ENCODE measurements at regions not wholly inside any gene's neighbourhood (a gene's known extent, or its start where the extent isn't known, plus 50 kb on each side); places are given as distances from the start of the nearest gene placed in this dataset.

DNA sequence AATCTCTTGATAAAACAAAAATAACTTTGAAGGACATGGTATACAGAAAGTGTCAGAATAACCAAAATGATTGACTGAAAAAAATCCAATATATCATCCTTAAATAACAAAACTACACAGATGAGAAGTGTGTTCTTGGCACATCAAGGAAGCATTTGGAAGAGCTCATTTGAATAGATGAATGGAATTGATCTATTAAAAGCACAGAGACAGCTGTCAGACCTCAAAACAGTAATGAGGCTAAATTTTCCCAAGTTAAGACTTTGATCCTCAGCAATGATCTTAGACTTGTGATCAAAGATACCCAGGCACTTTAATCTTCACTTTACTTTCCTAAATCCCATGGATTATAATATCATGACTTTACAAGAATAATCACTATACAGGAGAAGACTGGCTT, 395.4 kb upstream of the NFE2L3 start:
- Mint-ChIP-seq H3K4me1 (ENCODE audit: unreplicated experiment) (peaks cover 53% of the 10 kb centered on the region), H3K9me3 (ENCODE audit: unreplicated experiment) (peaks cover 6% of the 10 kb centered on the region), H3K36me3 (ENCODE audit: unreplicated experiment) (peaks cover 11% of the 10 kb centered on the region), H3K27me3 (ENCODE audit: unreplicated experiment) (no peaks in the 10 kb centered on the region), H3K4me3 (ENCODE audit: unreplicated experiment) (no peak overlapping the region), H3K27ac (ENCODE audit: unreplicated experiment) (no peak overlapping the region)
- no peak for DNase-seq (ENCODE audit: extremely low spot score, unreplicated experiment)
- no peak for TF ChIP-seq CTCF (IDR thresholded peaks at IDR 0.05)

DNA sequence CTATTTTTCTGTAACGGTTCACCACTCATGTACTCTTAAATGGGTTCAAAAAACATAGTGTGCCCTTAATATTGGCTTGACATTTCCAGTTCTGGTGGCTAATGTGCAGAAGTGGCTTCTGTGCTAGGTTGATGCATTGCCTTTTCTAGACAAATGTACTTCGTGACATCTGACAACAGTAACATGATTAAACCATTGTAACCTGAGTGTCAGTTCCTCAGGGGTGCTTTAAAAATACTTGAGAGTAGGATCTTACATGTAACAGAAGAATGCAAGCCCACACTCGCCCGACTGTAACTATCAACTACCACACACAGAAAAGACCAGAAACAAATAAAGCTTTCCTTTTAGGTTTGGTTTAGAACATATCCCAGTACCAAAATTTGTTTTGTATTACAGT, 393.4 kb upstream of the NFE2L3 start:
- Mint-ChIP-seq H3K4me3 (ENCODE audit: unreplicated experiment) (no peak overlapping the region), H3K4me1 (ENCODE audit: unreplicated experiment) (peaks cover 34% of the 10 kb centered on the region)

DNA sequence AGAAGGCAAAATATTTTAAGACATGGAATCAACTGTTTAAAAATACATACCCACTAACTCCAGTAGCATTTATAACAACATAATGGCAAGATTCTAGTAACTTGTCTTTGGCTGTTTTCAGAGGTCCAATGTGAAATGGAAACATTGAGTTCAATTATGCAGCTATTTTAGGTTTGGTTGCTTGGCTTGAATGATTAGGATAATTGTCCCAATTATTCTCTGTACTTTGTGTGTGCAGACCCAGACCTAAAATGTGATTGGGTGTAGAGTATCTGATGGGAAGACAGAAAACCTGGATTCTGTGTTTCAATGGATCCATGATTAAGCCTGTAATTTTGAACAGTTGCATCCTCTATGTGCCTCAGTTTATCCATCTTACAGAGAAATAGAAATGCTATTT, 392.7 kb upstream of the NFE2L3 start:
- no peak for DNase-seq (ENCODE audit: extremely low spot score, unreplicated experiment)
- Mint-ChIP-seq H3K4me3 (ENCODE audit: unreplicated experiment) (no peak overlapping the region), H3K36me3 (ENCODE audit: unreplicated experiment) (peaks cover 13% of the 10 kb centered on the region), H3K9me3 (ENCODE audit: unreplicated experiment) (peaks cover 6% of the 10 kb centered on the region), H3K27me3 (ENCODE audit: unreplicated experiment) (no peaks in the 10 kb centered on the region), H3K27ac (ENCODE audit: unreplicated experiment) (peak overlapping the region; percentile 27), H3K4me1 (ENCODE audit: unreplicated experiment) (peaks cover 26% of the 10 kb centered on the region)
- TF ChIP-seq CTCF (IDR thresholded peaks at IDR 0.05): no peak

More for the DNA sequence above, 393.4 kb upstream of the NFE2L3 start:
- Mint-ChIP-seq H3K36me3 (ENCODE audit: unreplicated experiment) (peaks cover 13% of the 10 kb centered on the region), H3K27ac (ENCODE audit: unreplicated experiment) (peak overlapping the region; percentile 40), H3K9me3 (ENCODE audit: unreplicated experiment) (peaks cover 6% of the 10 kb centered on the region), H3K27me3 (ENCODE audit: unreplicated experiment) (no peaks in the 10 kb centered on the region)
- DNase-seq (ENCODE audit: extremely low spot score, unreplicated experiment): no peak
- TF ChIP-seq CTCF (IDR thresholded peaks at IDR 0.05): no peak

GRCh38 chr7:25759748-25760147, 392.2 kb upstream of the NFE2L3 start:
- no peaks in the 10 kb centered on the region for H3K27me3 Mint-ChIP-seq (ENCODE audit: unreplicated experiment)
- peaks cover 10% of the 10 kb centered on the region for H3K36me3 Mint-ChIP-seq (ENCODE audit: unreplicated experiment)
- peaks cover 6% of the 10 kb centered on the region for H3K9me3 Mint-ChIP-seq (ENCODE audit: unreplicated experiment)
- TF ChIP-seq CTCF (IDR thresholded peaks at IDR 0.05): no peak
- DNase-seq (ENCODE audit: extremely low spot score, unreplicated experiment): no peak
- H3K4me3 Mint-ChIP-seq (ENCODE audit: unreplicated experiment): no peak overlapping the region
- peak overlapping the region; percentile 27 for H3K27ac Mint-ChIP-seq (ENCODE audit: unreplicated experiment)
- peaks cover 22% of the 10 kb centered on the region for H3K4me1 Mint-ChIP-seq (ENCODE audit: unreplicated experiment)

DNA sequence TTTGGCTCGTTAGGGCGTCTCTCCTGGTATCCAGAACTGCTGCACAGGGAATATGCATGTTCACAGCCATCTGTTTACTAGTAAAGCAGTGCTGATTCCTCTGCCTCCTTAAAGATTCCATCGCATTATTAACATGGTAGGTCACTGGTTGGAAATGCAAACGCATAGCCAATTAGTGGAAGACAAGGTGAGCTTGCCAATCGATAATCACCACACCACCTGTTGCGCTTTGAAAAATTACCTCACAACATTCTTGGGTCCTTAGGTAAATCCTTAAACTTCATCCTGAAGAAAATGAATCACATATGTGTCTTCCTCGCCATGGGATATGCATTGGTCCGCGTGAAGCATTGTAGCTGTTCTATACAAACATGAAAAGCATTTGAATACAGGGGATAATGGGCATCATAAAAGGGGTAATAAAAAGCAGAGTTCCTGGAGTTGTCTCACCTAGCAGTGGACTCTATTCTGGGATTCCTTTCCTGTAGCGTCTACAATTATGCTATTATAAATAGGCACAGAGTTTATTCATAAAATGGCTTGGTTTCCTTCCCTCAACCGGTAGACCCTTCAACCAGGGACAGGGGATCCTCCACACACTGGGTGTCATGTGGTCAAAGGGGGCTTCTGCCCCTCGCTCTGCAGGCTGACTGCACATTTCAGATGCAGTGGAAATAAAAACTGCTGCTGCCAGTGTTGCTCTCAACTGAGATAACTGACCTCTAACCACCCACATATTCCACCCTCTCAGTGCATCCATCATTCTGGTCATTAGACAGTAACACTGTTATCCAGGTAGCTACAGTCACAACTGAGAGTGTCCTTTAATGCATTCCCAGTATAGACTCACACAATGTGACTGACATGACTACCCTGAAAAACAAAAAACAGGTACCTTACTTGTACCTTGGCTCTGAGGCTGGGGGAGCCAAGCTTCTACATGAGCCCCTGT, 389.2 kb upstream of the NFE2L3 start:
- DNase-seq (ENCODE audit: extremely low spot score, unreplicated experiment): no peak
- no peaks in the 10 kb centered on the region for H3K27me3 Mint-ChIP-seq (ENCODE audit: unreplicated experiment)
- no peak for TF ChIP-seq CTCF (IDR thresholded peaks at IDR 0.05)
- no peak overlapping the region for H3K4me3 Mint-ChIP-seq (ENCODE audit: unreplicated experiment)
- peaks cover 16% of the 10 kb centered on the region for H3K4me1 Mint-ChIP-seq (ENCODE audit: unreplicated experiment)
- peaks cover 3% of the 10 kb centered on the region for H3K36me3 Mint-ChIP-seq (ENCODE audit: unreplicated experiment)
- no peak overlapping the region for H3K27ac Mint-ChIP-seq (ENCODE audit: unreplicated experiment)
- no peaks in the 10 kb centered on the region for H3K9me3 Mint-ChIP-seq (ENCODE audit: unreplicated experiment)
